NCI-H2196 treated with DMSO at 0.1 percent for 48 hours (cell line): ENCODE measurements at regions not wholly inside any gene's neighbourhood (a gene's known extent, or its start where the extent isn't known, plus 50 kb on each side); places are given as distances from the start of the nearest gene placed in this dataset.

Source experiments
- DNase-seq: peaks from one replicate; lab custom pipeline; 2025; ENCODE audit not compliant: unreplicated experiment; lab: John Stamatoyannopoulos, UW

GRCh38 chr14:26765768-26766520 is 168.1 kb upstream of the NOVA1 start:
- no peak for DNase-seq

GRCh38 chr14:26766726-26767125 is 168.9 kb upstream of the NOVA1 start:
- DNase-seq = no peak

GRCh38 chr14:26773906-26774593 is 176.2 kb upstream of the NOVA1 start:
- DNase-seq = no peak

GRCh38 chr14:26775765-26776563 is 178.1 kb upstream of the NOVA1 start:
- DNase-seq = no peak

GRCh38 chr14:26791117-26791806 is 193.4 kb upstream of the NOVA1 start:
- DNase-seq = no peak

GRCh38 chr14:26794731-26795130 is 196.9 kb upstream of the NOVA1 start:
- no peak for DNase-seq

GRCh38 chr14:26808407-26808806 is 210.6 kb upstream of the NOVA1 start:
- DNase-seq = no peak

- DNase-seq = no peak
Observed at GRCh38 chr14:26810631-26811030, 212.8 kb upstream of the NOVA1 start.

GRCh38 chr14:26811756-26812305 is 214.0 kb upstream of the NOVA1 start:
- DNase-seq = no peak

GRCh38 chr14:26820138-26820537 is 222.3 kb upstream of the NOVA1 start:
- no peak for DNase-seq

- DNase-seq = no peak
Observed at GRCh38 chr14:26820572-26820971, 222.7 kb upstream of the NOVA1 start.

GRCh38 chr14:26828741-26829140 is 230.9 kb upstream of the NOVA1 start:
- DNase-seq = no peak

GRCh38 chr14:26833621-26834176 is 235.9 kb upstream of the NOVA1 start:
- no peak for DNase-seq

GRCh38 chr14:26835979-26836570 is 238.2 kb upstream of the NOVA1 start:
- no peak for DNase-seq

- DNase-seq = no peak
Observed at GRCh38 chr14:26839481-26839880, 241.6 kb upstream of the NOVA1 start.

GRCh38 chr14:26841326-26841725 is 243.5 kb upstream of the NOVA1 start:
- DNase-seq = no peak

- DNase-seq = no peak
Observed at GRCh38 chr14:26841920-26842741, 244.3 kb upstream of the NOVA1 start.

GRCh38 chr14:26845151-26845818 is 247.5 kb upstream of the NOVA1 start:
- DNase-seq = no peak

GRCh38 chr14:26846388-26846787 is 248.6 kb upstream of the NOVA1 start:
- DNase-seq = no peak
